ENCODE measurements at regions not wholly inside any gene's neighbourhood (a gene's known extent, or its start where the extent isn't known, plus 50 kb on each side); places are given as distances from the start of the nearest gene placed in this dataset.
"Not testable (repeated sequence)": the region's sequence is repeated elsewhere in the genome, so short reads cannot be mapped to it uniquely, and the experiment has no call there.

DNA sequence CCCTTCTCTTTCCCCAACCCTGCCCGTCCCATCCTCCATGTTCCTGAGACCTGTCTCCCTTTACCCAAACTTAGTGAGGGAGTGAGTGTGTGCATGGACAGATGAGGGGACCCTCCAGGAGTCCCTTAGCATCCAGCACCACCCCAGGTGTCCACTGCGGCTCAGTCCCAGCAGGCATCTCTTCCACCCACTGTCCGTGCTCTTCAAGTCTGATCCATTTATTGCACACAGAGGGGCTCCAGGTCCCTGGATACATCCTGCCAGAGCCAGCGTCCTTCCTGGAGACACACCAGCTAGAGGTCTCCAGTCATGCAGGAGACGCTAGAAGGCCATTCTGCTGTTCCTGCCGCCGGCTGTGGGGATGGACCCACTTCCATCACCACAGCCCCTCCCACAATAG is 239.2 kb downstream of the ADGRD1 start:
- Histone ChIP-seq H3K4me1 (replicated peaks in 1 of 2) (peaks cover 6 to 13% of the 10 kb centered on the region in 2 donors), H3K27ac (no peak overlapping the region), H3K4me3 (no peak overlapping the region)
- no peak for ATAC-seq (replicated peaks in 6 of 8)
- WGBS, 10 experiments = 30 to 100% (median 75%) methylated on average over 1 to 5 of the region's 7 CpGs; no CpG with 5 or more reads in 3 of the 10 experiments
- in situ Hi-C loops (cut with MboI; ENCODE audit: low pct_unique_long_range_greater_than_20kb in 2 of 9, low sequenced_read_pairs in 9 of 9, unreplicated experiment in 9 of 9) = no loop called here

DNA sequence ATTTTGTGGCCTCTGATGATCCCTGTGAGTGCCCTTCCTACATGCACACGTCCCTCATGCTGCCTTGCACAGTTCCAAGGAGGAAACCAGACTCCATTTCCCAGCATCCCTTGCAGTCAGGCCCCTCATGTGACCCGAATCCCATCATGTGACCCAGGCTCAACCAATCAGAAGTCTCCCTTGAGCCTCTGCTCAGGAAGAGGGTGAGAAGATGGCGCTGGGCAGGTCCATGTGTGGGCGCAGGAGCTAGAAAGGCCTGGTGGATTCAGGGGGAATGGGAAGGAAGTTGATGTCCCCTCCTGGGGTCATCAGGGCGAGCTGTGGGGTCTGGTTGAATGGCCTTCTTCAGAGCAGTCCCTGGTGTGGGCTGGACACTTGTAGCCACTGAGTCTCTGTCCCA is 240.5 kb downstream of the ADGRD1 start:
- peak in 1 of 8 experiments; percentile 12 for ATAC-seq (replicated peaks in 6 of 8)
- Histone ChIP-seq H3K4me3 (no peak overlapping the region), H3K4me1 (replicated peaks in 1 of 2) (peaks cover 6 to 13% of the 10 kb centered on the region in 2 donors), H3K27ac (no peak overlapping the region)
- WGBS, 10 experiments = 40 to 86% (median 60%) methylated on average over 1 to 2 of the region's 5 CpGs; no CpG with 5 or more reads in 5 of the 10 experiments
- in situ Hi-C loops (cut with MboI; ENCODE audit: low pct_unique_long_range_greater_than_20kb in 2 of 9, low sequenced_read_pairs in 9 of 9, unreplicated experiment in 9 of 9) = no loop called here

GRCh38 chr12:131195796-131196195 is 242.1 kb downstream of the ADGRD1 start:
- no peak for ATAC-seq (replicated peaks in 6 of 8)
- WGBS, 10 experiments = 0 to 87% (median 0%) methylated on average over 1 to 7 of the region's 9 CpGs; no CpG with 5 or more reads in 7 of the 10 experiments
- H3K4me3 ChIP-seq = no peak overlapping the region
- H3K27ac ChIP-seq = no peak overlapping the region
- in situ Hi-C loops (cut with MboI; ENCODE audit: low pct_unique_long_range_greater_than_20kb in 2 of 9, low sequenced_read_pairs in 9 of 9, unreplicated experiment in 9 of 9) = no loop called here
- H3K4me1 ChIP-seq (replicated peaks in 1 of 2) = peaks cover 5 to 6% of the 10 kb centered on the region in 2 donors

DNA sequence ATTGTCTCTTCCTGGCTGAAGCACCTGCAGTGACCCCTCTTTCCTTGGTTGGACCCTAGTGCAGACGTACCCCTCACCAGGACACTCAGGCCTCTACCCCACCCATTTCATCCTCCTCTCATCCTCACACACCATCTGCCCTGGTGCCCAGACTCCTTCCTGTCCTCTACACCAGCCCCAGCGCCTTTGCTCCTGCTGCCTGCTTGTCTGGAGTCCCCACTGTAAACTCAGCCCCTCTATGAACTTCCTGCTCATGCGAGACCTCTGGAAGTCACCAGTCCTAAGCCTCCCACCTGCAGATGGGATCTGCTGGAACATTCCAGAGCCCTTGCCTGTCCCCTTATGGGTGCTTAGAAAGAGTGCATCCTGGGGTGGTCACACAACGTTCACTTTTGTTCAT is 242.5 kb downstream of the ADGRD1 start:
- 8 to 80% (median 50%) methylated on average over 1 to 3 of the region's 4 CpGs; no CpG with 5 or more reads in 3 of the 10 experiments for WGBS, 10 experiments
- Histone ChIP-seq H3K27ac (no peak overlapping the region), H3K4me1 (replicated peaks in 1 of 2) (peaks cover under 1 to 3% of the 10 kb centered on the region in 2 donors), H3K4me3 (no peak overlapping the region)
- ATAC-seq (replicated peaks in 6 of 8) = no peak
- in situ Hi-C loops (cut with MboI; ENCODE audit: low pct_unique_long_range_greater_than_20kb in 2 of 9, low sequenced_read_pairs in 9 of 9, unreplicated experiment in 9 of 9) = no loop called here

DNA sequence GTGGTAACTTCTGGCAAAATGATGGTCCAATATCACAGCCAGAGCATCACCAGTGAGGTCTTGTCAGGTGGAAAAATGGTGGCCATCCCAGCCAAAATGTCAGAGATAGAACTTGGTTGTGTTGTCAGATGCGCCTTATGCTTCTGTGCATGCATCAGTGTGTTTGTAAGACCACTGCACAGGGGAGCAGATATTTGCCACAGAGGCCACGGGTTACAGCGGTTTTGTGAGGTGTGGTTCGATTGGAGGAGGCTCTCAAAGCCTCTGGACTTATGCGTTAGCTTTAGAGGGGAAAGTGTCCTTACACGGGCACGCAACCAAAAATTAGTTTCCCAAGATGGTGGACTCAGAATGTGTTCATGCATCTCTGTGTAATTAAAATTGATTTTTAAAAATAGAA is 243.8 kb downstream of the ADGRD1 start:
- WGBS, 10 experiments = 25 to 100% (median 73%) methylated on average over 3 to 5 of the region's 7 CpGs; no CpG with 5 or more reads in 3 of the 10 experiments
- H3K27ac ChIP-seq = no peak overlapping the region
- no peak overlapping the region for H3K4me3 ChIP-seq
- ATAC-seq (replicated peaks in 6 of 8) = no peak
- in situ Hi-C loops (cut with MboI; ENCODE audit: low pct_unique_long_range_greater_than_20kb in 2 of 9, low sequenced_read_pairs in 9 of 9, unreplicated experiment in 9 of 9) = no loop called here
- no peaks in the 10 kb centered on the region for H3K4me1 ChIP-seq (replicated peaks in 1 of 2)

- in situ Hi-C loops (cut with MboI; ENCODE audit: low pct_unique_long_range_greater_than_20kb in 2 of 9, low sequenced_read_pairs in 9 of 9, unreplicated experiment in 9 of 9) = no loop called here
- Histone ChIP-seq H3K27ac (no peak overlapping the region), H3K4me1 (replicated peaks in 1 of 2) (no peaks in the 10 kb centered on the region), H3K4me3 (no peak overlapping the region)
- ATAC-seq (replicated peaks in 6 of 8) = no peak
- 0 to 80% (median 40%) methylated on average over 1 to 3 of the region's 3 CpGs for WGBS, 10 experiments
Measured at GRCh38 chr12:131199221-131199620, 245.5 kb downstream of the ADGRD1 start.

DNA sequence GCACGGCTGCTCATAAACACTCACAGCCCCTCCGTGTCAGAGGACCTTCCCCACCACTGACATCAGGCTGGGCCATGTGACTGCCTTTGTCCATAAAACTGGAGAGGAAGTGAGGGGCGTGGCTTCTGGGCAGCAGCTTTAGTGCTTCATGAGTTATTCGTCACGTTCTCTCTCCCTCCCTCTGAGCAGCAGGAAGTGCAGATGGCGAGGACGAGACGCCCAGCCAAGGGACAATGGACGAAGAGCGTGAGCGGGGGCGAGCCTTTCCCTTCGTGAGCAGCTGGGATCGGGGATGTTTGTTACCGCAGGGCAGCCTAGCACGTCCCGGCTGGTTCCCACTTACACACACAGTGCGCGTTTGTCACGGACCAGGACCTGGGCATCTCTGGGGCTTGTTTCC is 248.2 kb downstream of the ADGRD1 start:
- H3K4me3 ChIP-seq; H3K27ac ChIP-seq; in situ Hi-C loops (cut with MboI; ENCODE audit: low pct_unique_long_range_greater_than_20kb in 2 of 9, low sequenced_read_pairs in 9 of 9, unreplicated experiment in 9 of 9): not testable (repeated sequence)
- peaks cover 5 to 13% of the 10 kb centered on the region in 2 donors for H3K4me1 ChIP-seq (replicated peaks in 1 of 2)
- ATAC-seq (replicated peaks in 6 of 8) = peak in 7 of 8 experiments; percentile 45 to 75 (median 64)
- WGBS, 10 experiments = no CpG with 5 or more reads among the region's 20 CpGs

GRCh38 chr12:131202592-131203378 is 249.1 kb downstream of the ADGRD1 start:
- no peak for ATAC-seq (replicated peaks in 6 of 8)
- Histone ChIP-seq H3K4me1 (replicated peaks in 1 of 2) (peaks cover 5 to 17% of the 10 kb centered on the region in 2 donors), H3K27ac (no peak overlapping the region), H3K4me3 (no peak overlapping the region)
- in situ Hi-C loops (cut with MboI; ENCODE audit: low pct_unique_long_range_greater_than_20kb in 2 of 9, low sequenced_read_pairs in 9 of 9, unreplicated experiment in 9 of 9) = no loop called here
- 0 to 96% (median 89%) methylated on average over 3 to 18 of the region's 40 CpGs; no CpG with 5 or more reads in 3 of the 10 experiments for WGBS, 10 experiments

GRCh38 chr12:131203666-131204415 is 250.1 kb downstream of the ADGRD1 start:
- ATAC-seq (replicated peaks in 6 of 8) = no peak
- no peak overlapping the region for H3K27ac ChIP-seq
- peaks cover 11 to 22% of the 10 kb centered on the region in 2 donors for H3K4me1 ChIP-seq (replicated peaks in 1 of 2)
- H3K4me3 ChIP-seq = no peak overlapping the region
- WGBS, 10 experiments = 0 to 100% (median 73%) methylated on average over 2 to 15 of the region's 25 CpGs; no CpG with 5 or more reads in 4 of the 10 experiments
- in situ Hi-C loops (cut with MboI; ENCODE audit: low pct_unique_long_range_greater_than_20kb in 2 of 9, low sequenced_read_pairs in 9 of 9, unreplicated experiment in 9 of 9) = no loop called here

- 50 to 100% (median 80%) methylated on average over 1 to 5 of the region's 17 CpGs; no CpG with 5 or more reads in 4 of the 10 experiments for WGBS, 10 experiments
Measured at GRCh38 chr12:131204416-131205274, 250.9 kb downstream of the ADGRD1 start.

GRCh38 chr12:131205275-131205933 is 251.7 kb downstream of the ADGRD1 start:
- H3K27ac ChIP-seq; in situ Hi-C loops (cut with MboI; ENCODE audit: low pct_unique_long_range_greater_than_20kb in 2 of 9, low sequenced_read_pairs in 9 of 9, unreplicated experiment in 9 of 9); H3K4me3 ChIP-seq; ATAC-seq (replicated peaks in 6 of 8): not testable (repeated sequence)
- 0 to 73% (median 50%) methylated on average over 1 to 5 of the region's 23 CpGs; no CpG with 5 or more reads in 4 of the 10 experiments for WGBS, 10 experiments
- peaks cover 11 to 22% of the 10 kb centered on the region in 2 donors for H3K4me1 ChIP-seq (replicated peaks in 1 of 2)

More at GRCh38 chr12:131204416-131205274, 250.9 kb downstream of the ADGRD1 start:
- in situ Hi-C loops (cut with MboI; ENCODE audit: low pct_unique_long_range_greater_than_20kb in 2 of 9, low sequenced_read_pairs in 9 of 9, unreplicated experiment in 9 of 9) = no loop called here
- Histone ChIP-seq H3K4me1 (replicated peaks in 1 of 2) (peaks cover 11 to 22% of the 10 kb centered on the region in 2 donors), H3K4me3 (no peak overlapping the region), H3K27ac (no peak overlapping the region)
- no peak for ATAC-seq (replicated peaks in 6 of 8)

DNA sequence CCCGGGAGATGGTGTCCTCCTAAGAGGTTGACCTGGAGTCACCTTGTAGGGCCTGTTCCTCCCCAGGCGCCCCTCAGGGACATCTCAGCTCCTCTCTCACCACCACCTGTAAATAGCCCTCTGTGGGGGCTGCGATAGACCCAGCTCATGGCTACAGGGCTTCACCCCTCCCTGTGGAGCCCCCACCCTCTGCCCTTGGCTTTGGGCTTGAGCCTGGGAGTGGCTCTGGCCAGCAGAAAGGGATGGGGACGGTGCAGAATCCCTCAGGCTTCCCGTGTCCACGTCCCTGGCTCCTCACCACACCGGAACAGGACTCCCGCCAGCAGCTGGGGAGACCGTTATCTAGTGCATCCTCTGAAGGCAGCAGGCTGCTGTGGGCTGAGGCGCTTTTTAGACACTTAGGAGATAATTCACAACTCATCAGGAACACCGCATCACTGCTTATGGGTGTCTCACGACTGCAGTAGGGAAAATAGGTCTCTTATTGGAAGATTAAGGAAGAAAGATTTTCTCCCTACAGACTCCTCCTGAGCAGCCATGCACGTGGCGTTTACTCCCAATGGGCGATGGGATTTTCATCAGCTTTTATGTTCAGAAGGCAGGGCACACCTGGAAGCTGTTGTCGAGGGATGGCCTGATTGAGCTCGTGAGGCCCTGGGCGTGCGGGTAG is 253.1 kb downstream of the ADGRD1 start:
- in situ Hi-C loops (cut with MboI; ENCODE audit: low pct_unique_long_range_greater_than_20kb in 2 of 9, low sequenced_read_pairs in 9 of 9, unreplicated experiment in 9 of 9); H3K27ac ChIP-seq: not testable (repeated sequence)
- whole genome bisulfite sequencing, 10 experiments = no CpG with 5 or more reads among the region's 19 CpGs

More for the DNA sequence above, 253.1 kb downstream of the ADGRD1 start:
- H3K4me1 ChIP-seq (replicated peaks in 1 of 2) = peaks cover 11 to 22% of the 10 kb centered on the region in 2 donors
- not testable (repeated sequence) for H3K4me3 ChIP-seq
- ATAC-seq (replicated peaks in 6 of 8) = peak in 5 of 8 experiments; percentile 55 to 76 (median 65)
